Gastroesophageal sphincter (tissue), 4 donors: ENCODE measurements at regions not wholly inside any gene's neighbourhood (a gene's known extent, or its start where the extent isn't known, plus 50 kb on each side); places are given as distances from the start of the nearest gene placed in this dataset.

Source experiments
- ATAC-seq: fragments of 150-250 bp; one replicate; pipeline ENCODE4 v1.9.1; 2016; ENCODE audit warnings: mild to moderate bottlenecking, moderate library complexity
- H3K27ac ChIP-seq, 4 donors: fragments of 200-600 bp; sonication (generic) in 3 of 4; 1 replicate in 3 of 4; 2 replicates in 1 of 4; pipeline ENCODE4 v1.5.1; 2016 to 2019
- H3K27me3 ChIP-seq: fragments of 200-600 bp; sonication (generic); one replicate; pipeline ENCODE4 v1.5.1; 2019
- H3K36me3 ChIP-seq, 2 donors: fragments of 200-600 bp; sonication (generic); one replicate each; pipeline ENCODE4 v1.5.1; 2019; ENCODE audit warnings: control low read depth in 1 of 2
- H3K4me1 ChIP-seq, 3 donors: fragments of 200-600 bp; sonication (generic); 1 replicate in 2 of 3; 2 replicates in 1 of 3; pipeline ENCODE4 v1.5.1; 2016 to 2019; ENCODE audit warnings: control low read depth in 2 of 3
- H3K4me3 ChIP-seq, 2 donors: fragments of 200-600 bp; sonication (generic); one replicate each; pipeline ENCODE4 v1.5.1; 2019; ENCODE audit warnings: mild to moderate bottlenecking in 1 of 2, moderate library complexity in 1 of 2
- H3K9me3 ChIP-seq, 3 donors: fragments of 200-600 bp; sonication (generic); one replicate each; pipeline ENCODE4 v1.5.1; 2017 to 2019; ENCODE audit warnings: control low read depth in 2 of 3
- EP300 ChIP-seq: sonication (generic); formaldehyde crosslinking; IDR thresholded peaks from one replicate; pipeline ENCODE4 v1.6.1; 2017; ENCODE audit warnings: antibody characterized with exemption, mild to moderate bottlenecking
- POLR2A ChIP-seq, 2 donors: fragments of 450-650 bp; IDR thresholded peaks; one replicate each; pipeline ENCODE4 v1.6.1; 2017; ENCODE audit warnings: antibody characterized with exemption in 2 of 2, mild to moderate bottlenecking in 2 of 2, moderate library complexity in 1 of 2
- POLR2AphosphoS5 ChIP-seq: sonication (generic); formaldehyde crosslinking; IDR thresholded peaks from one replicate; pipeline ENCODE4 v1.6.1; 2017; ENCODE audit warnings: antibody characterized with exemption
- WGBS, 2 donors: methylation state at CpG; one replicate each; pipeline ENCODE4 v1.1.5; 2018; ENCODE audit warnings: low coverage in 1 of 2; 5-methylcytosine and 5-hydroxymethylcytosine counted together
- TF ChIP-seq, protein P1 (sequence below), 4 experiments: fragments of 200-600 bp in 2 of 4; fragments of 450-650 bp in 2 of 4; sonication (generic) in 1 of 4; IDR thresholded peaks; one replicate each; pipeline ENCODE4 v1.5.1; 2017 to 2019; ENCODE audit warnings: antibody characterized with exemption in 4 of 4, mild to moderate bottlenecking in 2 of 4, moderate library complexity in 2 of 4

DNA sequence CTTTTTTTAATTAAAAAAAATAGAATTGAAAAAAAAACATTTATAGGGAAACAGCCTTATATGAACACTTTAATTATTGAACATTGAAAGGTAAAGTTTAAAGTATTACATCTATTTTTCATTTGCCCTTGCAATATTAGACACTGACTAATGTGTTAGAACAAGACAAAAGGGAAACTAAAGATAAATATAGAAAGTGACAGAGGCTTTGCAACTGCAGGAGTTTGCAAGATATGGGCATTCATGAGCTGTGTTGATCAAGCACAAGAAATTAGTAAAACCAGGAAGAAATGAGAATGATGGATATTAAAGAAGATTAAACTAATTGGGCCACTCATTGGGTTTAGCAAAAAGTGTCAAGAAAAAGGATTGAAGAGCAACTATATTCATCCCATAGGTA is 1097.7 kb upstream of the CELF4 start:
- Histone ChIP-seq H3K27me3 (no peaks in the 10 kb centered on the region), H3K4me1 (peaks cover 0 to 7% (median 0%) of the 10 kb centered on the region in 3 donors), H3K4me3 (no peak overlapping the region), H3K36me3 (no peaks in the 10 kb centered on the region), H3K27ac (no peak overlapping the region), H3K9me3 (no peaks in the 10 kb centered on the region)
- TF ChIP-seq, protein P1, sequence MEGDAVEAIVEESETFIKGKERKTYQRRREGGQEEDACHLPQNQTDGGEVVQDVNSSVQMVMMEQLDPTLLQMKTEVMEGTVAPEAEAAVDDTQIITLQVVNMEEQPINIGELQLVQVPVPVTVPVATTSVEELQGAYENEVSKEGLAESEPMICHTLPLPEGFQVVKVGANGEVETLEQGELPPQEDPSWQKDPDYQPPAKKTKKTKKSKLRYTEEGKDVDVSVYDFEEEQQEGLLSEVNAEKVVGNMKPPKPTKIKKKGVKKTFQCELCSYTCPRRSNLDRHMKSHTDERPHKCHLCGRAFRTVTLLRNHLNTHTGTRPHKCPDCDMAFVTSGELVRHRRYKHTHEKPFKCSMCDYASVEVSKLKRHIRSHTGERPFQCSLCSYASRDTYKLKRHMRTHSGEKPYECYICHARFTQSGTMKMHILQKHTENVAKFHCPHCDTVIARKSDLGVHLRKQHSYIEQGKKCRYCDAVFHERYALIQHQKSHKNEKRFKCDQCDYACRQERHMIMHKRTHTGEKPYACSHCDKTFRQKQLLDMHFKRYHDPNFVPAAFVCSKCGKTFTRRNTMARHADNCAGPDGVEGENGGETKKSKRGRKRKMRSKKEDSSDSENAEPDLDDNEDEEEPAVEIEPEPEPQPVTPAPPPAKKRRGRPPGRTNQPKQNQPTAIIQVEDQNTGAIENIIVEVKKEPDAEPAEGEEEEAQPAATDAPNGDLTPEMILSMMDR (IDR thresholded peaks at IDR 0.05), result no peak
- TF ChIP-seq POLR2A (IDR thresholded peaks at IDR 0.05), result no peak
- TF ChIP-seq POLR2AphosphoS5, result no peak
- no peak for TF ChIP-seq EP300
- no peak for ATAC-seq

DNA sequence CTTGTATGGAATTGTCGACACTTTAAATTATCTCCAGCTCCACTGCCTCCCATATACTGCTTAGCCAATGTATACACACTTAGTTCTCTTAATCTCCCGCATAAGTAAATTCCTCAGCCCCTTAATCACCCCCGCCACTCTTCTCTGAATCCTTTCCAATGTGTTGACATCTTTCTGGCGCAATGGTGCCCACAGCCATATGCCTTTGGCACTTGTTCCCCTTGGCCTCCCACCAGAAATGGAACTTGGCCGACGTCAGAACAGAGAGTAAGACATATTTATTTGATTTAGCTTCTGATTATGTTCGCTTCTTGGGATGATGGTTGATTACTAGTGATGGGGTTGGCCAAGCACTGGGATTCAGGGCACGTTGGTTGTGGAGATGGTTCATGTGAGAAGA is 1089.3 kb upstream of the CELF4 start:
- Histone ChIP-seq H3K9me3 (no peaks in the 10 kb centered on the region), H3K36me3 (no peaks in the 10 kb centered on the region), H3K27me3 (no peaks in the 10 kb centered on the region), H3K4me1 (no peaks in the 10 kb centered on the region), H3K27ac (no peak overlapping the region), H3K4me3 (no peak overlapping the region)
- TF ChIP-seq EP300 (no peak), POLR2A (IDR thresholded peaks at IDR 0.05) (no peak), POLR2AphosphoS5 (no peak)
- TF ChIP-seq, protein P1 (IDR thresholded peaks at IDR 0.05), result no peak
- WGBS, 2 donors, result 20 to 35% methylated on average over 4 to 8 of the region's 8 CpGs
- no peak for ATAC-seq

DNA sequence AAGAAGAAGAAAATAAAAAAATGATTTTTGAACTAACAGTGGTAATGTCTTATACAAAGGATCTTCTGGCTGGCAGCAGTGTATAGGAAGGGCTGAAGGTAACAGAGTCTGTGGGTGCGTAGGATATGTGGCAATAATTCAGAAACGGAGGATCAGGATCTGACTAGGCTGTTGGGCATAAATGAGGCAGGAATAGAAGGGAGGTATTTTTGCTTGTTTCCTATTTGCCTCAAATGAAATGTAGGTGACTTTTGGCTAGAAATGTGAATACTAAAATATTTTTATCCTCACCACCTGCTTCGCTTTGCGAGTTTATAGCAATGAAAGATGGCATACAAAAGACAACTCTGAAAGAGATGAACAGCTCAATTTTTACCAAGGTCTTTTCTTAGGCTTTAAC is 1086.1 kb upstream of the CELF4 start:
- no peaks in the 10 kb centered on the region for H3K36me3 ChIP-seq
- H3K27ac ChIP-seq, result no peak overlapping the region
- ATAC-seq, result no peak
- H3K27me3 ChIP-seq, result no peaks in the 10 kb centered on the region
- TF ChIP-seq EP300 (no peak), POLR2AphosphoS5 (no peak), POLR2A (IDR thresholded peaks at IDR 0.05) (no peak)
- TF ChIP-seq, protein P1 (IDR thresholded peaks at IDR 0.05), result no peak
- no peaks in the 10 kb centered on the region for H3K4me1 ChIP-seq
- no peak overlapping the region for H3K4me3 ChIP-seq
- WGBS, 2 donors, result 82 to 93% methylated on average over 3 to 4 of the region's 4 CpGs
- H3K9me3 ChIP-seq, result no peaks in the 10 kb centered on the region

DNA sequence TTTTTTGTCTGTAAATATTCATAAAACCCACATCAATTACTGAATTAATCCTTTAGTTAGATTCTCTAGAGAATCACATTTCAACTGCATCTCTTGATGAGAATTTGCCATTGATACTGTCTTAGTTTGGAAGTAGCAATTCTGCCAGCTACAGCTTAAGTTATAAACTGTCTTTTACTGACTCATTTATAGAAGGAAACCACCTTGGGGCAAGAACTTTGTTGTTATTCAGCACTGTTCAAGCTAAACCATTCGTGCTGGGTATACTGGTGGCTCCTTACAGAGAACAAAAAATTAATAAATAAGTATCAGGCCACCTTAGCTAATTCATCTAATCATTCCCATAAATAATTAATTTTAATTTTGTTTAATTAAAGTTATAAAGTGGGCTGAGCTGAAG is 1082.6 kb upstream of the CELF4 start:
- Histone ChIP-seq H3K4me1 (no peaks in the 10 kb centered on the region), H3K9me3 (no peaks in the 10 kb centered on the region), H3K27ac (no peak overlapping the region), H3K27me3 (no peaks in the 10 kb centered on the region), H3K4me3 (no peak overlapping the region), H3K36me3 (no peaks in the 10 kb centered on the region)
- no peak for TF ChIP-seq POLR2A (IDR thresholded peaks at IDR 0.05)
- TF ChIP-seq, protein P1 (IDR thresholded peaks at IDR 0.05), result no peak
- no peak for TF ChIP-seq POLR2AphosphoS5
- TF ChIP-seq EP300, result no peak
- no peak for ATAC-seq
- WGBS, 2 donors, result 70 to 75% methylated on average over 1 of the region's 1 CpG

DNA sequence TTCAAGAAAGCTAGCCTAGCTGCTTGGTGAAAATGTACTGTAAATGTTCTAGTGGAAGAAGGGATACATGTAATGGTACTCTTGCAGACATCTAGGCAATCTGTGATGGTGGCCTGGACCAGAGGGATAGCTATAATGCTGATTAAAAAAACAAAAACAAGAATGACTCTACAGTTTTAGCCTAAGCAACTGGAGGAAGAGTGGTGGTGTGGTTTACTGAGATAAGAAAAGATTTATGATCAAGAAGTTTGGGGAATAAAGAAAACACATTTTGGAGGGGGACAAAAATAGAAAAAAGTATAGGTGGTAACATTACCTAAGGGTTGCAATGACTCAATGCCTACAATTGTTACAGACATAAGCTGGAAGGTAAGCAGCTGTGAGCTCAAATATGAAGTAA is 1080.7 kb upstream of the CELF4 start:
- ATAC-seq, result no peak
- Histone ChIP-seq H3K9me3 (no peaks in the 10 kb centered on the region), H3K36me3 (no peaks in the 10 kb centered on the region), H3K27ac (no peak overlapping the region), H3K27me3 (no peaks in the 10 kb centered on the region), H3K4me1 (no peaks in the 10 kb centered on the region), H3K4me3 (no peak overlapping the region)
- TF ChIP-seq, protein P1 (IDR thresholded peaks at IDR 0.05), result no peak
- TF ChIP-seq EP300 (no peak), POLR2A (IDR thresholded peaks at IDR 0.05) (no peak), POLR2AphosphoS5 (no peak)
